ENCODE measurements at regions not wholly inside any gene's neighbourhood (a gene's known extent, or its start where the extent isn't known, plus 50 kb on each side); places are given as distances from the start of the nearest gene placed in this dataset.
A peak's percentile ranks its signal among the peaks of the same experiment; 100 is the strongest.

DNA sequence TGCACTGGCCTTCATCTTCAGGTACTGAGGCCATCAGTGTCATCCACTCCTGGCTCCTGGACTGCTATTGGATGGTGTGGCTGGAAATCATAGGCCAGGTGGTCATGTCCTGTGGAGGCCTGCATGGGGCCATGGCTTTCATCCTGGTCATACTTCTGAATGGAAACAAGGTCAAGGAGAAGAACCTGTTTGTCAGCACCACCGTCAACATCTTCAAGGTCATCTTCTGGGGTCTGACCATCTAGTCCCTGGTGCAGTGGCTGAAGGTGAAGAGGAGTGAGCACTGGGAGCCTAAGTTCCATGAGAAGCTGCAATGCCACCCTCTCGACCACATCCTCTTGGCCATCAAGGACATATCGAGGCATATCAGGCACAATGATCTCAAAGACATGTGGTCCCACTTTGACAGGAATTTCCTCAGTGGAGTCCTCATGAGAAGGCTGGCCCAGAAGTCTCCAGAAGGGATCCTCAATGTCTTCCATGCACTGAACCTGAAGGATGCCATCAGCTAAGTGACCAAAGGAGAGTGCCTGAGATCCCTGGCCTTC is 120.0 kb upstream of the SERPIND1 start:
- no peak for DNase-seq
- intact Hi-C loops (cut with DNase I), result no loop called here

DNA sequence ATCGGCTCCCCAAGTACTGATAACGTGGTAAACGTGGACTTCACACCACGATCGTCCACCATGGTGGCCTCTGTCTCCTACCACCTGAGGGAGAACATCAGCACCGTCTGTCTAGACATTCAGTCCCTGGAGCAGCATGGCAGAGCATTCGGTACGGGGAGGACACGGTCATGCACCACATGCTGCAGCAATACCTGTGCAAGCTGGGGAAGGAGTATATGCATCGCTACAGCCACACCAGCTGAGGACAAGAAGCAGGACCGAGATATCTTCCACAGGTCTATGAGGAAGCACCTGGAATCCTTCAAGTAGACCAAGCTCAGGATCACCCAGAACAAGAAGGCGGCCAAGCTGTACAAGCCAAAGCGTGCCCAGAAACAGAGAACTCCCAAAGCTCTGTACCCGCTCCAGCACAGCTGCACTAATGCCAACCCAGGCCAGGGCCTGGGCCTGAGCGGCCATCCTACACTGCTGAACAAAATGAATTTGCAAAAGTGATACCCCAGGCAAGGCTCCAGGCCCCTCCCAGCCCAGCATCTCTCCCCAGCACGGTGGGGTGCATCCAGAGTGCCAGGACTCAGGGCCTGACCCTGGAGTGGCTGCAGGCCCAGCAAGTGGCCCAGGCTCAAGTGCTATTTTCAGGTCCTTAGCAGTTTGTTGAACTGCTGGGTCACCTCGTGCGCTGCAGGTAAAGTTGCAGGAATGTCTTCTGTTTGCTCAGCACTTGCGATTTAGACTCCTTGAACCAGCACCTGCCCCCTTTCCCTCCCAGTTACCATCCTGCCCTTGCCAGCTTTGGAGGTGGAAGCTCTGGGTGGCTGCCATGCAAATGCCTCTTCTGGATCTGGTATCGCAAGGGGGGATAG is 119.3 kb upstream of the SERPIND1 start:
- intact Hi-C loops (cut with DNase I), result no loop called here
- DNase-seq, result no peak

DNA sequence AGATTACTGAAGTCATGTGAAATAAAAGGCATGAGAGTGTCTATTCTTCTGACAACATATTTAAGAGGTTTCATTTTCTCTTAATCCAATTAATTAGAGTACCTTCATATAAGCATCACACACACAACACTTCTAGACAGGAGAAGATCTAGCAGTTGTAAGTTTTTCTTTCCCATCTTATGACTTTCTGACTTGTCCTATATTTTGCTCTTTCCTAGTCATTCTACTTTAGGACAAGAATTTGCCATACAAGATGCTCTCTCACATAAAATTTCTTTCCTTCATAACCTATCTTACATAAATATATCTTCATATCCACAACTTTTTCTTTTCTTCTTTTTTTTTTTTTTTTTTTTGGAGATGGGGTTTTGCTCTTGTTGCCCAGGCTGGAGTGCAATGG is 118.3 kb upstream of the SERPIND1 start:
- no peak for DNase-seq
- intact Hi-C loops (cut with DNase I), result no loop called here

DNA sequence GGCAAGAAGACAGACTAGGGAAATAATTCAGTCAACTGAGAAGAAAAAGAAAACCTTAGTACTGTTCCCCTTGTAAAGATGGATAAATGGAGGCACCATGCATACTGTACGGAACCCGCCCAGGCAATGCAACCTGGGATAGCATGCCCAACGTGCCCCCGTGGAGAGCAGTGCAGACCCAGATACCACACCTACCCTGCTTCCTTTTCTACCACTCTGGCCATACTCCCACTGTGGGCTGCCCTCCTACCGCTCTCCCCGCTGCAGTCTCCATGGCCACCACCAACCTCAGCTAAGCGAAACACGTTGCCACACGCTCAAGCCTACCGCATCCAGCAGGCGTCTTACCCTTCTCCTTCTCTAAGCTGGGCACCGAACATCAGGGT is 117.4 kb upstream of the SERPIND1 start:
- intact Hi-C loops (cut with DNase I), result no loop called here
- DNase-seq, result peak in 2 of 10 donors; percentile 49 to 50

DNA sequence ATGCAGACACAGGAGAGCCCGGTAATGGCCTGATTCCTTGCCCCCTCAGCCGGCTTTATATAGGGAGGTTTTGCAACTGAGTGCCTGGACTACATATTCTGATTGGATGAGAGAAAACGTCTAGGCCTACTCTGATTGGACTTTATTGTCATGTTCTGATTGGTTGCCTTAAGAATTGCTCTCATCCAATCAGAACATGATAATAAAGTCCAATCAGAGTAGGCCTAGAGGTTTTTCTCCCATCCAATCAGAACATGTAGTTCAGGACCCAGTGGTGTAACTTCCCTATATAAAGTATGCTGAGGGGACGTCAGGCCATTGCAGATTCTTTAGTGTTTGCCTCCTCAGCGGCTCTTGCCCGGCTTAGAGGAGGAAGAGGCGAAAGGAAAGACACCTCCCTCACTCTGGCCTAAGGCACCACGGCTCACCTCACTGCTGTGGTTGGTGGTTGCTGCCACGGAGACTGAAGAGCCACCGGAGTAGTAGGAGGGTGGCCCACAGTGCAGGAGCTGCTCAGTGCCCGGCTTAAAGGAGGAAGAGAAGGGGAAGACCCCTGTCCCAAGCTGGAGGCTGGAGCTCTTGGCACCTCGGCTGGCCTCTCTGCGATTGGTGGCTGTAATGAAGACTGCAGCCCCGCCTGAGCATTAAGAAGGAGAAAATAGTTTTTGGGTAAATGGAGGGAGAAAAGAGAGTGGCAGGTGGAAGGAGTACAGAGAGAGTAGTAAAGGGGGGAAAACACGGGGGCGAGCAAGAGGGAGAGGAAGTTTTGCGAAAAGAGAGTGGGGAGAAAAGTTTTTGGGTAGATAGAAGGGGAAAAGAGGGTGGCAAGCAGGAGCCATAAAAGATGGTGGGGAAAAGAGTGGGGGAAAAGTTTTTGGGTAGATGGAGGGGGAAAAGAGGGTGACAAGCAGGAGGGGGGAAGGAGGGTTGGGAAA is 116.7 kb upstream of the SERPIND1 start:
- intact Hi-C loops (cut with DNase I), result no loop called here
- DNase-seq, result no peak

Data from posterior cingulate gyrus (tissue), 11 donors.